HCT116 (cell line): ENCODE measurements at regions not wholly inside any gene's neighbourhood (a gene's known extent, or its start where the extent isn't known, plus 50 kb on each side); places are given as distances from the start of the nearest gene placed in this dataset.

Source experiments
- ATAC-seq: fragments of 200-7000 bp; cut with Tn5 transposase; 2 replicates; pipeline ENCODE4 v1.9.1; 2020; ENCODE audit warnings: mild to moderate bottlenecking, moderate library complexity
- BruUV-seq: library from RNA; stranded (reverse); fragments of 400-500 nt; replicated peaks from 2 replicates; lab custom pipeline; 2021; lab: Mats Ljungman, UMichigan
- CTCF ChIA-PET: fragments of 300-600 bp; sonication (Branson Sonifier 250); formaldehyde crosslinking; loops from one replicate; lab custom pipeline; 2021; ENCODE audit warnings: antibody characterized with exemption; lab: Charles Lee
- POLR2A ChIA-PET: fragments of 300-600, 350-600 bp; sonication (Branson Sonifier 250); formaldehyde crosslinking; loops from one replicate; lab custom pipeline; 2021; ENCODE audit warnings: antibody characterized with exemption; lab: Charles Lee
- RAD21 ChIA-PET, 2 experiments: fragments of 300-600 bp; sonication (Branson Sonifier 250); formaldehyde crosslinking; loops; one replicate each; lab custom pipeline; 2023; ENCODE audit warnings: low total read pairs in 2 of 2; ENCODE audit not compliant: uncharacterized antibody in 2 of 2, unreplicated experiment in 2 of 2, low non-redundant PET in 1 of 2; lab: Charles Lee
- DNase-seq: peaks from one replicate; pipeline ENCODE4 v3.0.0-alpha.2; 2010; ENCODE audit warnings: low read depth, low spot score
- H2AFZ ChIP-seq: fragments of 200-600 bp; shearing (Covaris generic), sonication (generic); 2 replicates; pipeline ENCODE4 v1.6.1; 2017; ENCODE audit warnings: low read depth, mixed run types, mixed read lengths, antibody characterized with exemption, low read length; ENCODE audit not compliant: poor library complexity, severe bottlenecking
- H3K27ac ChIP-seq: 2 replicates; pipeline ENCODE4 v1.5.1; 2012; ENCODE audit warnings: low read depth, low read length
- H3K27me3 ChIP-seq: fragments of 200-600 bp; sonication (generic); 2 replicates; pipeline ENCODE4 v1.6.1; 2016; ENCODE audit warnings: mixed run types, low read length, mixed read lengths; ENCODE audit not compliant: insufficient read depth
- H3K36me3 ChIP-seq, 2 experiments: fragments of 200-500 bp in 1 of 2; fragments of 200-600 bp in 1 of 2; sonication (Bioruptor generic) in 1 of 2; sonication (generic) in 1 of 2; 2 replicates each; pipeline versions ENCODE4 v1.5.1 to v1.6.1; 2014 to 2016; ENCODE audit warnings: low read length in 2 of 2, inconsistent platforms in 1 of 2, mixed read lengths in 1 of 2, mixed run types in 1 of 2; ENCODE audit not compliant: insufficient read depth in 2 of 2, control insufficient read depth in 1 of 2
- H3K4me1 ChIP-seq, 2 experiments: fragments of 200-600 bp in 1 of 2; sonication (generic) in 1 of 2; 2 replicates each; pipeline versions ENCODE4 v1.5.1 to v1.6.1; 2012 to 2017; ENCODE audit warnings: low read length in 2 of 2, inconsistent platforms in 1 of 2, mild to moderate bottlenecking in 1 of 2, mixed read lengths in 1 of 2, mixed run types in 1 of 2, moderate library complexity in 1 of 2; ENCODE audit not compliant: insufficient read depth in 2 of 2, control insufficient read depth in 1 of 2
- H3K4me2 ChIP-seq: fragments of 200-600 bp; sonication (generic); 2 replicates; pipeline ENCODE4 v1.6.1; 2017; ENCODE audit warnings: mixed run types, low read length, mixed read lengths
- H3K4me3 ChIP-seq, 2 experiments: fragments of 200-600 bp in 1 of 2; sonication (generic) in 1 of 2; replicated peaks in 1 of 2; 2 replicates each; pipeline ENCODE4 v1.5.1; 2011 to 2016; ENCODE audit warnings: low read length in 2 of 2, control low read depth in 1 of 2, low read depth in 1 of 2, mild to moderate bottlenecking in 1 of 2, mixed read lengths in 1 of 2, mixed run types in 1 of 2
- H3K79me2 ChIP-seq: fragments of 200-600 bp; sonication (generic); 2 replicates; pipeline ENCODE4 v1.6.1; 2017; ENCODE audit warnings: mild to moderate bottlenecking, mixed run types, low read length, moderate library complexity, mixed read lengths; ENCODE audit not compliant: insufficient read depth
- H3K9ac ChIP-seq: fragments of 200-600 bp; sonication (generic); 2 replicates; pipeline ENCODE4 v1.6.1; 2016; ENCODE audit warnings: low read length, mixed read lengths
- H3K9me2 ChIP-seq: fragments of 200-600 bp; sonication (generic), shearing (Covaris generic); 2 replicates; pipeline ENCODE4 v1.6.1; 2017; ENCODE audit warnings: mixed run types, mild to moderate bottlenecking, moderate library complexity; ENCODE audit not compliant: insufficient read depth
- H3K9me3 ChIP-seq, 2 experiments: fragments of 200-500 bp in 1 of 2; fragments of 200-600 bp in 1 of 2; sonication (Bioruptor generic) in 1 of 2; sonication (generic) in 1 of 2; 2 replicates each; pipeline ENCODE4 v1.6.1; 2014 to 2017; ENCODE audit warnings: low read length in 2 of 2, mixed read lengths in 2 of 2, inconsistent platforms in 1 of 2, low read depth in 1 of 2, mild to moderate bottlenecking in 1 of 2, mixed run types in 1 of 2, moderate library complexity in 1 of 2; ENCODE audit not compliant: control insufficient read depth in 1 of 2, insufficient read depth in 1 of 2
- H4K20me1 ChIP-seq: fragments of 200-600 bp; sonication (generic), shearing (Covaris generic); 2 replicates; pipeline ENCODE4 v1.6.1; 2017; ENCODE audit warnings: mixed run types, mild to moderate bottlenecking, moderate library complexity; ENCODE audit not compliant: insufficient read depth
- ATF3 ChIP-seq: IDR thresholded peaks from 2 replicates; pipeline ENCODE4 v1.6.1; 2012
- CEBPB ChIP-seq: IDR thresholded peaks from 2 replicates; pipeline ENCODE4 v1.6.1; 2012; ENCODE audit warnings: low read depth
- CTCF ChIP-seq, 3 experiments: fragments of 200-600 bp in 1 of 3; sonication (generic) in 1 of 3; IDR thresholded peaks in 2 of 3; conservative IDR thresholded peaks in 1 of 3; 2 replicates each; pipeline ENCODE4 v1.5.1; 2012 to 2017; ENCODE audit warnings: low read depth in 2 of 3, low read length in 2 of 3, antibody characterized with exemption in 1 of 3, borderline replicate concordance in 1 of 3, control low read depth in 1 of 3, mild to moderate bottlenecking in 1 of 3, mixed read lengths in 1 of 3, mixed run types in 1 of 3, moderate library complexity in 1 of 3; ENCODE audit not compliant: insufficient read depth in 1 of 3
- EGR1 ChIP-seq: IDR thresholded peaks from 2 replicates; pipeline ENCODE4 v1.6.1; 2012; ENCODE audit warnings: low read depth
- ELF1 ChIP-seq: IDR thresholded peaks from 2 replicates; pipeline ENCODE4 v1.6.1; 2012; ENCODE audit warnings: low read depth, borderline replicate concordance
- EZH2 ChIP-seq: fragments of 200-600 bp; sonication (generic); IDR thresholded peaks from 2 replicates; pipeline ENCODE4 v1.6.1; 2017; ENCODE audit warnings: antibody characterized with exemption, mixed run types
- EZH2phosphoT487 ChIP-seq: fragments of 200-600 bp; IDR thresholded peaks from 2 replicates; pipeline ENCODE4 v1.6.1; 2018; ENCODE audit warnings: antibody characterized with exemption, borderline replicate concordance
- FOSL1 ChIP-seq: IDR thresholded peaks from 2 replicates; pipeline ENCODE4 v1.6.1; 2012; ENCODE audit warnings: low read depth
- JUND ChIP-seq: IDR thresholded peaks from 2 replicates; pipeline ENCODE4 v1.6.1; 2012
- MAX ChIP-seq: IDR thresholded peaks from 2 replicates; pipeline ENCODE4 v1.6.1; 2012
- POLR2AphosphoS5 ChIP-seq: IDR thresholded peaks from 2 replicates; pipeline ENCODE4 v1.6.1; 2011; ENCODE audit warnings: mild to moderate bottlenecking, low read depth, low read length, moderate library complexity
- RAD21 ChIP-seq: IDR thresholded peaks from 2 replicates; pipeline ENCODE4 v1.6.1; 2012; ENCODE audit warnings: low read depth, mild to moderate bottlenecking
- REST ChIP-seq: IDR thresholded peaks from 2 replicates; pipeline ENCODE4 v1.6.1; 2012; ENCODE audit warnings: low read depth
- SIN3A ChIP-seq: IDR thresholded peaks from 2 replicates; pipeline ENCODE4 v1.6.1; 2012; ENCODE audit warnings: low read depth
- SP1 ChIP-seq: IDR thresholded peaks from 2 replicates; pipeline ENCODE4 v1.6.1; 2012; ENCODE audit warnings: low read depth
- SRF ChIP-seq: IDR thresholded peaks from 2 replicates; pipeline ENCODE4 v1.6.1; 2012; ENCODE audit warnings: low read depth
- ZFX ChIP-seq: fragments of 450-650 bp; IDR thresholded peaks from 2 replicates; pipeline ENCODE4 v1.6.1; 2017
- ZNF274 ChIP-seq: fragments of 200-500 bp; sonication (Bioruptor generic); IDR thresholded peaks from 2 replicates; pipeline ENCODE4 v1.6.1; 2014; ENCODE audit warnings: mild to moderate bottlenecking, low read depth, low read length, inconsistent platforms
- intact Hi-C: fragments of 100-400 bp; cut with micrococcal nuclease; formaldehyde crosslinking; loops from 2 replicates; pipeline ENCODE4 v1.10.0; 2022

GRCh38 chr13:83666141-83666540 lies 216.1 kb downstream of the SLITRK1 start:
- Histone ChIP-seq H3K36me3 (no peaks in the 10 kb centered on the region), H3K79me2 (no peaks in the 10 kb centered on the region), H3K4me3 (no peak overlapping the region), H3K4me2 (no peak overlapping the region), H3K27me3 (no peaks in the 10 kb centered on the region), H2AFZ (no peak overlapping the region), H3K4me1 (no peaks in the 10 kb centered on the region), H3K9me2 (no peaks in the 10 kb centered on the region), H3K27ac (no peak overlapping the region), H3K9me3 (no peaks in the 10 kb centered on the region; a peak in 1 of 4 replicates), H3K9ac (no peak overlapping the region), H4K20me1 (no peaks in the 10 kb centered on the region)
- ATAC-seq = no peak
- CTCF ChIA-PET = no interaction called here
- BruUV-seq = no TSS peak
- no peak for DNase-seq
- RAD21 ChIA-PET = no interaction called here
- POLR2A ChIA-PET = no interaction called here
- intact Hi-C loops = no loop called here
- TF ChIP-seq POLR2AphosphoS5 (no peak), ATF3 (no peak)

GRCh38 chr13:83657281-83657680 lies 225.0 kb downstream of the SLITRK1 start:
- Histone ChIP-seq H3K4me3 (no peak overlapping the region), H3K9me3 (0 out of 4 replicates have a peak, but pooled peaks cover 0 to 4% of the 10 kb centered on the region in 2 experiments), H4K20me1 (no peaks in the 10 kb centered on the region), H3K79me2 (no peaks in the 10 kb centered on the region), H3K27me3 (no peaks in the 10 kb centered on the region), H3K4me2 (no peak overlapping the region), H3K9ac (no peak overlapping the region), H3K4me1 (no peaks in the 10 kb centered on the region), H2AFZ (no peak overlapping the region), H3K9me2 (no peaks in the 10 kb centered on the region), H3K27ac (no peak overlapping the region), H3K36me3 (no peaks in the 10 kb centered on the region)
- ATAC-seq = no peak
- BruUV-seq = no TSS peak
- no peak for DNase-seq
- ChIA-PET RAD21 (no interaction called here), CTCF (no interaction called here), POLR2A (no interaction called here)
- intact Hi-C loops = no loop called here
- TF ChIP-seq JUND (no peak), CEBPB (no peak), MAX (no peak), SP1 (no peak), CTCF (IDR thresholded peaks at IDR 0.05 in 2 of 3, conservative IDR thresholded peaks at IDR 0.05 in 1 of 3; ENCODE audit: borderline replicate concordance in 1 of 3, insufficient read depth in 1 of 3, low read depth in 2 of 3, low read length in 2 of 3) (no peak), ZFX (no peak), EZH2 (no peak), POLR2AphosphoS5 (no peak), SRF (no peak), FOSL1 (no peak), EZH2phosphoT487 (no peak), RAD21 (no peak), SIN3A (no peak), ELF1 (no peak), ZNF274 (no peak), REST (no peak), EGR1 (no peak)
